HG02642 (cell line): ENCODE measurements at regions not wholly inside any gene's neighbourhood (a gene's known extent, or its start where the extent isn't known, plus 50 kb on each side); places are given as distances from the start of the nearest gene placed in this dataset.

Experiments used
- ATAC-seq: cut with Tn5 transposase; IDR thresholded peaks from one replicate; pipeline ENCODE4 v1.9.1; 2021; ENCODE audit warnings: mild to moderate bottlenecking; ENCODE audit not compliant: unreplicated experiment, poor library complexity

DNA sequence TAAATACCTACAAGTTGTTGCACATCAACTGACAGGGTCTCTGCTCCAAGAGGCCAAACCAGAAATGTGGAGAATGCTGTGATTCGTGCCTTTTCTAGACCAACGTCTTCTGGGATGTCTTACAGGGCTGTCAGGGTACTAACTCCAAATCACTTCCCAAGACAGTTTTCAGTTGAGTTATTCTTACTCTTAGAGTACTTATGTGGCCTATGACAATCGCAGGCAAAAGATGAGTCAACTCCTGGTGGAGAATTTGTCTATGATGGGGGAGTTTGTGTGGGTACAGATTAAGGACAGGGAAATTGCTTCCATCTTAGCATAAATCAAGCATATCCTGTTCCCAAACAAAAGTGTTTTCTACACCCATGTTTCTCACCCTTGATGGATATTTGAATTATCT is 734.8 kb downstream of the TNS3 start:
- no peak for ATAC-seq

DNA sequence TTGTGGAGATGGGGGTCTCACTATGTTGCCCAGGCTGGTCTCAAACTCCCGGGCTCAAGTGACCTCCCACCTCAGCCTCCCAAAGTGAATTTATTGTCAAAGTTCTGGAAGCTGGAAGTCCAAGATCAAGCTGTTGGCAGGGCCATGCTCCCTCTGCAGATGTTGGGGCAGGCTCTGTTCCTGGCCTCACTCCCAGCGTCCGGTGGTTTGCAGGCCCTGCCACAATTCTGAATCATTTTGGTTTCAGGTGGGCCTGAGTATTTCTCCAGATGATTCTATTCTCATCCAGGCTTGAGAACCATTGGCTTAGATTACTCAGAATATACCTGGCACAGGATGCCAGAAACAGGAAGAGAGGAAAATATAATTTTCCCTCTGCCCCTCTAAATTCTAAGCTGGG is 737.4 kb downstream of the TNS3 start:
- ATAC-seq, result no peak

DNA sequence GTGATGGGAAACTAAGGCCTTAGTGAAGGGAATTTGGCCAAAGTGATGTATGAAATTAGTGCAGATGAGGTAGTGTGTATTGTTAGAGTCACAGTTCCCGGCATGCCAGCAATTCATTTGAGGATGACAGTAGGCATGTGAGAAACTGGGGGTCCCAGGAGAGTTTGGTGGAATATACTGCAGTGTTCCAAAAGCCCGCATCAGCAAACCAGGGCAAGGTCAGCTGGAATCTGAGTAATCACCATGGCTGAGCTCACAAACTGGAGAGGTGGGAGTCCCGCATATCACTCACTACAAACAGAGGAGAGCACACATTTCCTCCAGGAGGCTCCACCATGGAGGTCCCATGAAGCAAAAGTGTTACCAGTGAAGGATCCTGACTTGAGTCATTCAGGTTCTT is 740.7 kb downstream of the TNS3 start:
- no peak for ATAC-seq

DNA sequence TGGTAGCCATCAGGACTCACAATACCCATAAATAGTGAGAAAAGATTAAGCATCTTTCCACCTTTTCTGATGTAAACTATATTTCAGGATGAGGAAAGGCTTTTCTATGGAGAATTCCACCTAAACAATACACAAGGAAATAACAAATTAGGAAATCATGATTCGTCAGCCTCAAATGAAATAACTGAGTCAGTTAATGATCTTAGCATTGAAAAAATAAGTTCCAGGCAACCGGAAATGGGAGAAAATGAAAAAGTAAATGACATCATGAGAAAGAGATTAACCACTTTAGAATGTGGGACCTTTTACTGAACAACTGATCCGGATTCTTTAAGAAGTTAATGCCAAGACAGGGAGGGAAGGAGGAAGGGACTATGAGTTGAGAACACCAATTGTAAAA is 742.3 kb downstream of the TNS3 start:
- ATAC-seq, result no peak

DNA sequence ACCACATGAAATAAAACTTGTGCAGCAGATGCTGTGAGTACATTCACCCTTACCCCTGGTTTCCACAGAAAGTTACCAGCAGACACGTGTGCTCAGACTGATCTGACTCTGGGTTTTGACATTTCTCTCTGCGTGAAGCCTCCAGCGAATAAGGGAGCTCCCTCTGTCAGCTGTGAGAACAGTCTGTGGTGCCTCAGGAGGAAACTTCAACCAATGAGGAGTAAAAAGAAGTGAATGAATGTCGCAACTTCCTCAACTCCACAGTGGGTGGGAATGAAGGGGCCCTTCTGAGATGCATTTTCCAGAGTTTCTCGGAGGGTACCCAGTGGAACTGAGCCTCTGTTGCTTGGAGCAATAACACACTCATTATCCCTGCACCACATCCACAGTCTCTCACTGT is 743.4 kb downstream of the TNS3 start:
- ATAC-seq, result no peak

DNA sequence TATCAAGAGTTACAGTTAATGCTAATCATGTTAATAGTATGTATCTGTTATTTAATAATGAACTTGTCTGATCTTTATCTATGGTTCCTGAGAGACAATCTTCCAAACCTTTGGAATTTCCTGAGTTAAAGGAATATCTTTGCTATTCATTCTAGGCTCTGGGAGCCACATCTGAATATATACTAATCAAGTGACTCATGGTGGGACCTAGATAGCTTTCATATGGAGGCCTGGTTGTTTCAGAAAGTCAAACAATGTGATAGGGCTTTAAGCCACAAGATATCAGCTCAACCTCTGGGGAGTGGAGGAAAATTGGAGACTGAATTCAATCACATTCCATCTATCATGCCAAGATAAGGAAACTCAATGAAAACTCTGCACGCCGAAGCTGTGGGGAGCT is 746.4 kb downstream of the TNS3 start:
- no peak for ATAC-seq

DNA sequence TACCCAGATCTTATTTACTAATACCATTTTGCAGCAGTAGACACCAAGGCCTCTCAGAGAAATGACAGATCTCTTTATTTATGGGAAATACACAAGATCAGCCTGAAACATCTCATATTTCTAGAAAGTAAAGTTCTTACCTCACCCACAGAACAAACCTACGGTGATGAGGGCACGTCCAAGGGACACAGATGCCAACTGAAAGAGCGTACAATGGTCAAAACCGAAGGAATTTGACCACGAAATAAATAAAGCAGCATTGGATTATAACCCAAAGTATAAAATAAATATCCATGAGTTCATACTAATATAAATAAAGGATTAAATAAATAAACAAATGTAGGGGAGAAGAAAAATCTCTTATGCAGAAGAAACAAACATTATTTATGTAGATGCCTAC is 747.0 kb downstream of the TNS3 start:
- no peak for ATAC-seq

DNA sequence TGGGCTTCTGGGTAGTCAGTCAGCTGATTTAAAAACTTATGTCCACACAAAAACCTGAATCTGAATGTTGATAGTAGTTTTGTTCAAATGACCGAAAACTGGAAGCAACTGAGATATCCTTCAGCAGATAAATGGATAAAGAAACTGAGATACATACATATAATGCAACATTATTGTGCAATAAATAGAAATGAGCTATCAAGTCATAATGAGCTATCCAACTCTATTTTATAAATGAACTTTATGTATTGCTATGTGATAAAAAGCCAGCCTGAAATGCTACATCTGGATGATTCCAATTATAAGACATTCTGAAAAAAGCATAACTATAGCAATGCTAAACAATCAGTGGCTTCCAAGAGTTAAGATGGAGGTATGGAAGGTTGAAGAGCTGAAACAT is 748.7 kb downstream of the TNS3 start:
- ATAC-seq, result no peak

DNA sequence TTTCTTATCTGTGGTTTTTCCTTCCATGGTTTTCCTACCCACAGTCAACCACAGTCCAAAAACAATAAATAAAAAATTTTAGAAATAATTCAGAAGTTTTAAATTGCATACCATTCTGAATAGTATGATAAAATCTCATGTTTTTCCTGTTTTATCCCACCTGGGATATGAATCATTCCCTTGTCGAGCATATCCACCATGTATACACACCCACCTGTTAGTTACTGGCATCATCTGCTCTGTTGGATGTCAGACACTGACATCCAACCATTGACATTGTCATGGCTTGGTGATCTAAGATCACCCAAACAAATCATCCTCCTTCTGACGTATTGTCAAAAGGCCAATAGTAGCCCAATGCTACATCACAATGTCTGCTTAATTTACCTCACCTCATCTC is 749.8 kb downstream of the TNS3 start:
- no peak for ATAC-seq

DNA sequence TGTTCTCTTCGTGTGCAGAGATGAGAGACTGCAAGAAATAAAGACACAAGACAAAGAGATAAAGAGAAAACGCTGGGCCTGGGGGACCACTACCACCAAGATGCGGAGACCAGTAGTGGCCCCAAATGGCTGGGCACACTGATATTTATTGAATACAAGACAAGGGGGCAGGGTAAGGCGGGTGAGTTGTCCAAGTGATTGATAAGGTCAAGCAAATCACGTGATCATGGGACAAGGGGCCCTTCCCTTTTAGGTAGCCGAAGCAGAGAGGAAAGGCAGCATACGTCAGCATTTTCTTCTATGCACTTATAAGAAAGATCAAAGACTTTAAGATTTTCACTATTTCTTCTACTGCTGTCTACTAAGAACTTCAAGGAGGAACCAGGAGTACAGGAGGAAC is 762.1 kb downstream of the TNS3 start:
- no peak for ATAC-seq

DNA sequence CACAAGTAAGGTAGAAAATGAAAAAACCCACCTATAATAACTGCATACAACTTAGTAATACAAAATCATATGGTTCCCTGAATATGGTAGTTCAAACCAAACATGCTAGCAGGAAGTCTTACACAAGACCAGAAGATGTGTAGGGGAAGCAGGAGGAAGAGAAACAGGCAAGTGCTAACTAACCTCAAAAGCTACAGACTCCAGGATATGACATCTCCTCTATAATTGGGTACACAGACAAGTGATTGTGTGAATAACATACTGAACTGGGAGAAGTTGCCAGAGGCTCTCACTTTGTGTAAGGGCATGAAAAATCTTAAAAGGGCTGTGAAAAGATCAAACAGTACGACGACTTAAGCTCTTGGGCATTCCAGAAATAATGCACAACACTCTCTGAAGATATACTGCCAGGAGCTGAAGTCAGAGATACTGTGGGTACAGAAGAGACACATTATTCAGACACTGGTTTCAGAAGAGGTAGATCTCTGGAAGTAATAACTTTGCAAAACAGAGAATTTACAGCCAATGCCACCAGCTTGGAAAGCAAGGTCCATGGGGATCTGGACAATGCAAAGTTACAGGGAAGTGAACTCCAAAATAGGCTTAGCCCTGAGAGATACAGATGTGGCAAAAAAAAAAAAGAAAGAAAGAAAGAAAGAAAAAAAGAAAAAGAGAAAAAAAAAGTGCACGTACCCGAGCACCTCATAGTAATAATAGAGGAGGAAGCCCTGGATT is 767.2 kb downstream of the TNS3 start:
- ATAC-seq, result no peak

DNA sequence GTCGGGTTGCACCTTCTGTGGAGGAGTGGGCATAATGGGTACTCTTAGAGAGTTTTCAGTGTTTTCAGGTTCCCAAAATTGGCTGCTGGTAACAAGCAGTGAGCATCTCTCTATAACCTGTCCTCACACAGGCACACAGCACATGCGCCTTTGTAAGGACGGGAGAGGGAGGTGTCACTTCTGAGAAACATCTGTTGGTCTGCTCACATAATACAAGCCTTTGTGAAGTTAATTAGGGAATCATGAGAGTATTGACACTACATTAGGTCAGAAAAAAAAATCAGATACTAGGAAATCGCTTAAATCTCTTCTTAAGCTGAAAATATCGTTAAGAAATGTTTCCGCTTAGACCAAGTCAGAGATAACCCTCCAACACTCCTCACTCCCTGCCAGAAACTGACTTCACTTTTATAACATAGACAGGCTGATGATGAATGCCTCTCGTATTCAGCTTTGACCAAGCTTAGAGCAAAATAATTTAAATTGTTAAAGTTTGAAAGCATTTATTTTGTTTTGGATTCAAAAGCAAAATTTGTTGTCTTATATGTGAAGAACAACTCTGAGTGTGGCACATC is 769.7 kb downstream of the TNS3 start:
- no peak for ATAC-seq

DNA sequence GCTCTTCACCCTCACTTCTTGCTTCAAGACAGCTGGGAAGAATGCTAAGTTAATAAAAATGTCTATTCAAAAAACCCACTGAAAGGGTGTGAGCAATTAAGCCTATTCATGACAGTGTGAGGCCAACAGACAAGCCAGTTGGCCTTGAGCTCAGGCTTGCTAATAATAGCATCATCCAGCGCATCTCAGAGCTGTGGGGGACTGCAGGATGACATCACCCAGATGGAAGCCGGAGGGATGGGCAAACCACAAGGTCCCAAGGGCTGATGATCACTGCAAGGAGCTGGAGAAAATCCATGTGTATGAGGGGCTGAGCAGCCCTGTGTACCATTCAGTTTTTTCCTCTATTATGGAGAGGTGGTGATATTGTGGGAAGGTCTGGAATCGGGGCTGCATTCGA is 770.4 kb downstream of the TNS3 start:
- ATAC-seq, result no peak

DNA sequence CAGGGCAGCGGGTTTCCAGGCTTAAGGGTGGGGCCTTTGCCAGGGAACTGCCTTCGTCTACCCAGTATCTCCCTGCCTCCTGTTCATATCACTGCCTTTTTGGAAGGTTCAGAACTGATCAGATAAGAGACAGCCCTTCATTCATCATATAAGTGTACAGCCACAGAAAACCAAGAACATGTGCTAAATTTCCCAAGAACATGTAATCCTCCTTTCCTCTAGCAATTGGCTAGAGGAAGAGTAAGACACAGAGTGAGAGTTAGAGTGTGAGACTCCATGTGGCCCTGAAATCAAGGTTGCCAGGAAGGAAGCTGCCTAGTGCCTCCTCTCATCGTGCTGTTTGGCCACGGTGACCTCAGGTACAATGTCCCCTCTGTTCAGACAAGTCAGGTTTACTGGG is 770.9 kb downstream of the TNS3 start:
- ATAC-seq, result no peak

DNA sequence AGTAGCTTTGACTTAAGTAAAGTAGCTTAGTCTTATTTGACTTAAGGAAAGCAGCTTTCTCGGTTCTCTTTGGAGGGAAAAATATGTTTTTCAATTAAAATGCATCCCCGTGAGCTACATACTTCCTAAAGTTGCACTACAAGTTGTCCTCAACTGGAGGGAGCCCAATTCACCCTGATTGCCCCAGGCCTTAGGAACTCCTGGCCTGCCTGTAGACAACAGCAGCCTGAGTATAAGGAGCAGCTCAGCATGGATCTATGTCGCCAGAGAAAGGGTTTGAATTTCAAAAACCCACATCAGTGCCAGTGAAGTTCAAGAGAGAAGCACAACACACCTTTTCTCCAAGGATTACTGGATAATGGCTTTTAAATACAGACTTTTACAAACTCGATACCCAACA is 772.0 kb downstream of the TNS3 start:
- no peak for ATAC-seq

DNA sequence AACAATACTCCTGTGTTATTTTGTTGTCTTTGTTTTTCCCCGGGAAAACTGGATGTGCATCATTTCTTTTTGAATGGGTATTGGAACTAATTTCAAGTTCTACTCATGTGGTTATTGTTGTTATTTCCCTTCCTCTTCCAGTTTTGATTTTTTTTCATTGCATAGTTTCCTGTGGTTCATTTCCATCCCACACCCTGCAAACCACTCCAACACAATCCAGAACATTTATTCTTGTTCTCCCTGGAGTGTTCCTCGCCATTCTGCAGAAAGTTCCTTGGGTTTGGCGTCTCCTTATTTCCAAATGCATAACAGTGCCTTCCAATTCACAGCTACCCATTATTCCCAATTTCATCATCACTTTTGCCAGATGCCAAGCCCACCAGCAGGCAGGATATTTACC is 775.1 kb downstream of the TNS3 start:
- no peak for ATAC-seq

DNA sequence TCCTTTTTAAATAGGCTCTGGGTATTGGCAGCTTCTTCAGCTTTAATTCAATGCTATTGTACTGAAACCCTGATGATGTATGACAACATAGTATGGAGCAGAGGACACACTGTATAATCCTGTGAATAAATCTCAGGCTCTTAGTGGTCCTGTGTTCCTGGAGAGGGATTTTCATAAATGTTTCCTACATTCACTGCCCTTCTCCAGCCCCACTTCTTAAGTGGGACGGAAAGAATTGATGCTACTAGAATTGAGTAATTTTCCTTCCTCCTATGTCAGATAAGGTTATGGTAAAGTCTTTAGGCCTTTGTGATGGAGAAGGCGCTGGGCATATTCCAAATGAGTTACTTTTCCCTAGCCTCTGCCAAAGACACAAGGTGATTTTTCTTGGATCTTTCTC is 779.4 kb downstream of the TNS3 start:
- no peak for ATAC-seq

DNA sequence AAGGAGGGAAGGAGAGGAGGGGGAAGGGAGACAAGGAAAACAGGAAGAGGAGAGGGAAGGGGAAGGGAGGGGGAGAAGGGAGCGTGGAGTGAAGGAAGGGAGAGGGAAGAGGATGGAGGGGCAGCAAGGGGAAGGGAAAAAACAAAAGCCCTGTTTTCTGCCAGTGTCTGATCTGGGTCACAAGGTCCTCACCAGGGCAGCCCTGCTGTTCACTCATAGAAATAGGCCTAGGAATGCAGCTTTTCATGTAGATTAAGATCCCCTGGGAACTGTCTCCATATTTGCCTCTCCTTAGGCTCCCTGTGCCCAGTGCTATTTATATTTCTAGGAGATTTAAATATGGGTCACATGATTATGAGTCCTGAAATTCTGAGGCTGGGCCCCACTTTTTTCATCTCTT is 790.7 kb downstream of the TNS3 start:
- no peak for ATAC-seq

DNA sequence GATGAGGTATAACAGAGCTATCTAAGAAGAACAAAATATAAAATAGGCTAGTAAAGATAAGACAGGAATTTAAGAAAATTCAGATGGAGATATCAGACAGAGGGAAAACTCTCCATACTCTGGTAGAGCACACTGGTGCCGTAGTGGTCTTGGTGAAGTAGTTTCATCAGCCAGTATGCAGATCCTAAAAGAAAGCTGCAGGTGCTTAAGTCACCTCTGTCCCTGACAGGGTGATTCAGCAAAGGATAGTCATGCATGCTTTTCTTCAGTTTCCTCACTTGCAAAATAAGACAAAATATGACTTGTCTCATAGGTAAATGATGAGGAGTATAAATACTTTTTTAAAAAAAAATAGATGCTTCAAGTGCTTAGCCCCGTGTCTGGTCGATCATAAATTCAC is 794.9 kb downstream of the TNS3 start:
- ATAC-seq, result no peak

DNA sequence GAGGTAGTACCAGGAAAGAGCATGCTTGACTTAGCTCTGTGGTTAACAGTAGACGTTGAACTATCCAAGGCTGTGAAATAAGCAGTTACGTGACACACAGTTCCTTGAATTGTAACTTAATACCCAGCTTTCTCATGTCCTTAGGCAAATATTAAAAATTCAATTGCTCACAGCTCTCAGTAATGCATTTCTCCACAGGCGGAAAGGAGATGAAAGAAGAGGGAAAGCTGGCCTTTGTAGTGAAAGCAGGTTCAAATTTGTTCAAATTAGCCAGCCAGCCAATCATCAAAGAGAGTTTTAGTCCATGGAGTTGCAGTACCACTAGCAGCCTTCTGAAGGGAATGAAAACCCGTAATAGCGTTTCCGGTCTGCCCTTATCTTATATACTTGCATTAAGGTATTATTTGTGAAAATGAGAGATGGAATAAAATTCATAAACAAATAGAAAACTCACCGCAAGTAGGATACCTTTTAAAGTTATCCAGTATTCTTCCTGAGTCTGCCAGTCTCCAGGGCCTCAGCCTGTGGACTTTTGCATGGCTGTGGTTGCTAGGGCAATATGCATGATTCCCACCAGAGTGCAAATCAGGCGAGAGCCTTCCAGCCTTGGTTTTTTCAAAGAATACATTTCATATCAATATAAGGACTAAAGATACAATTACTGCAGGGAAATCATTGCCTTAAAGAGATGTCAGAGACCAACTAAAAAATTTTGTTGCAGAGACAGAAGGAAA is 795.5 kb downstream of the TNS3 start:
- ATAC-seq, result no peak

DNA sequence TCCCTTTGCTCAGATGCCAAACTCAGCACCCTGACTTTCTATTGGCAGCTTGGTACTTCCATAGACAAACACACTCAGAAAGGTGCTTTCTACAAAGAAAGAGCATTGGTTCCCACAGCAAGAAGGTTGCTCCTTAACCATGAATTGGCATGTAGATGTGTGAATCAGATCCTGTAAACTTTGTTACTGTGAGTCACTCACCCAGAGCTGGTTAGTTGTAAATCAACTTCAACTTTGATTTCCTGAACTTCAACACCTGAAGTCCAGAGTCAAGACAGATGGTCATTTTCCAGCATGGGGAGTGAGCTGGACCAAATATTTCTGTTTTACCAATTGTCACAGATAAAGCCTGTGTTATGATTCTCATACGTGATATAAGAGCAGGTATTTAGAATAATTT is 797.2 kb downstream of the TNS3 start:
- no peak for ATAC-seq

DNA sequence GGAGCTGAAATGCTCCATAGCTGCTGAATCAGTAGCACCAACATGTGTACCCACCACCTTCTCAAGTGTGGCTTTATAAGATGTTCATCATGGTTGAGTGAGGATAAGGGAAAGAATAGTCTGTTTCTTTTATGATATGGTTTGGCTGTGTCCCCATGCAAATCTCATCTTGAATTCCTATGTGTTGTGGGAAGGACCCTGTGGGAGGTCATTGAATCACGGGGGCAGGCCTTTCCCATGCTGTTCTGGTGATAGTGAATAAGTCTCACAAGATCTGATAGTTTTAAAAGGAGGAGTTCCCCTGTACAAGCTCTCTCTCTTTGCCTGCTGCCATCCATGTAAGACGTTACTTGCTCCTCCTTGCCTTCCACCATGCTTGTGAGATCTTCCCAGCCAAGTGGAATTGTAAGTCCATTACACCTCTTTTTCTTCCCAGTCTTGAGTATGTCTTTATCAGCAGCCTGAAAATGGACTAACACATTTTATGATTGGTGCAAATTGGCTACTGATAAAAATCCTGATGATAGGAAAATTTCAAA is 799.9 kb downstream of the TNS3 start:
- ATAC-seq, result no peak
